ENCODE measurements at regions not wholly inside any gene's neighbourhood (a gene's known extent, or its start where the extent isn't known, plus 50 kb on each side); places are given as distances from the start of the nearest gene placed in this dataset.

DNA sequence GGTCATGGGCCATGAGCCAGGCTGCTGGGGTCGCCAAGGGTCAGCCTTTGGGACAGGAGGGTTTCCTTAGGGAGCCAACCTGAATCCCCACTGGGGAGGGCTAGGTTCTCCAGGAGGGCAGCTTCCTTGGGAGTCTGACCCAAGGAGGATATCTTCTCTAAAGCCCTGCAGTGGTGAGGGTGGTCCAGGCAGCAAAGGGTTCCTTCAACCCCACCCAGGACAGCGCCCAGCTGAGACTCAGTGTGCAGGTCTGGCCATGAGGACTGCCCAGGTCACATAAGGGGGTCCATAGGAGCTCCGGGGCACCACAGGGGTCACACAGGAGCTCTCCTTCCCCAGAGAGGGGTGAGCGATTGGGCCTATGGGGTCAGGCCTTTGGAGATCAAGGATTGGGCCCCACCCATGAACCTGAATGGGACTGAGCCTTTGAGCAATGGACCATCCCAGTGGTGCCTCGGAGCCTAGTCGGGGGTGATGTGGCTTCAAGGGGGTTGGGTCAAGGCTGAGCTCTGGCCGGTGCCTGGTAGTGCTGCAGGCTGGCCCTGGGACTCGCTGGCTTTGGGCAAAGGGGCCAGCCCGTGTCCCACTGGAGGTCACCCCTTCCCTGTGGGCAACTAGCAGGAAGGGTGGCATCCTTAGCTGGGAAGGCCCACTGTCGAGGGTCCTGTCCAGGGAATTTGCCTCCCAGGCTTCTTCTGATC lies 216.5 kb downstream of the SNRPN start:
- TF ChIP-seq POLR2AphosphoS5 (IDR thresholded peaks at IDR 0.05), result no peak
- TF ChIP-seq, protein P1, sequence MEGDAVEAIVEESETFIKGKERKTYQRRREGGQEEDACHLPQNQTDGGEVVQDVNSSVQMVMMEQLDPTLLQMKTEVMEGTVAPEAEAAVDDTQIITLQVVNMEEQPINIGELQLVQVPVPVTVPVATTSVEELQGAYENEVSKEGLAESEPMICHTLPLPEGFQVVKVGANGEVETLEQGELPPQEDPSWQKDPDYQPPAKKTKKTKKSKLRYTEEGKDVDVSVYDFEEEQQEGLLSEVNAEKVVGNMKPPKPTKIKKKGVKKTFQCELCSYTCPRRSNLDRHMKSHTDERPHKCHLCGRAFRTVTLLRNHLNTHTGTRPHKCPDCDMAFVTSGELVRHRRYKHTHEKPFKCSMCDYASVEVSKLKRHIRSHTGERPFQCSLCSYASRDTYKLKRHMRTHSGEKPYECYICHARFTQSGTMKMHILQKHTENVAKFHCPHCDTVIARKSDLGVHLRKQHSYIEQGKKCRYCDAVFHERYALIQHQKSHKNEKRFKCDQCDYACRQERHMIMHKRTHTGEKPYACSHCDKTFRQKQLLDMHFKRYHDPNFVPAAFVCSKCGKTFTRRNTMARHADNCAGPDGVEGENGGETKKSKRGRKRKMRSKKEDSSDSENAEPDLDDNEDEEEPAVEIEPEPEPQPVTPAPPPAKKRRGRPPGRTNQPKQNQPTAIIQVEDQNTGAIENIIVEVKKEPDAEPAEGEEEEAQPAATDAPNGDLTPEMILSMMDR (IDR thresholded peaks at IDR 0.05), result no peak
- no peak for TF ChIP-seq POLR2A (IDR thresholded peaks at IDR 0.05)
- no peak for TF ChIP-seq EP300 (IDR thresholded peaks at IDR 0.05; ENCODE audit: low read depth)
- no peak for DNase-seq
- Histone ChIP-seq H3K27ac (no peak overlapping the region), H3K27me3 (no peaks in the 10 kb centered on the region), H3K4me3 (no peak overlapping the region), H3K36me3 (no peaks in the 10 kb centered on the region), H3K9me3 (peaks cover 16 to 25% of the 10 kb centered on the region in 2 donors), H3K4me1 (no peaks in the 10 kb centered on the region)
- intact Hi-C loops (cut with DNase I; ENCODE audit: low total_unique reads) (no loop called here), in situ Hi-C loops (cut with MboI; ENCODE audit: low pct_ligation_motif_present in 1 of 4, low pct_unique_long_range_greater_than_20kb in 1 of 4, low sequenced_read_pairs in 3 of 4) (no loop called here)
- WGBS, 2 donors (ENCODE audit: low coverage in 1 of 2), result 79% methylated on average over 9 of the region's 10 CpGs; no CpG with 5 or more reads in 1 of the 2 donors

DNA sequence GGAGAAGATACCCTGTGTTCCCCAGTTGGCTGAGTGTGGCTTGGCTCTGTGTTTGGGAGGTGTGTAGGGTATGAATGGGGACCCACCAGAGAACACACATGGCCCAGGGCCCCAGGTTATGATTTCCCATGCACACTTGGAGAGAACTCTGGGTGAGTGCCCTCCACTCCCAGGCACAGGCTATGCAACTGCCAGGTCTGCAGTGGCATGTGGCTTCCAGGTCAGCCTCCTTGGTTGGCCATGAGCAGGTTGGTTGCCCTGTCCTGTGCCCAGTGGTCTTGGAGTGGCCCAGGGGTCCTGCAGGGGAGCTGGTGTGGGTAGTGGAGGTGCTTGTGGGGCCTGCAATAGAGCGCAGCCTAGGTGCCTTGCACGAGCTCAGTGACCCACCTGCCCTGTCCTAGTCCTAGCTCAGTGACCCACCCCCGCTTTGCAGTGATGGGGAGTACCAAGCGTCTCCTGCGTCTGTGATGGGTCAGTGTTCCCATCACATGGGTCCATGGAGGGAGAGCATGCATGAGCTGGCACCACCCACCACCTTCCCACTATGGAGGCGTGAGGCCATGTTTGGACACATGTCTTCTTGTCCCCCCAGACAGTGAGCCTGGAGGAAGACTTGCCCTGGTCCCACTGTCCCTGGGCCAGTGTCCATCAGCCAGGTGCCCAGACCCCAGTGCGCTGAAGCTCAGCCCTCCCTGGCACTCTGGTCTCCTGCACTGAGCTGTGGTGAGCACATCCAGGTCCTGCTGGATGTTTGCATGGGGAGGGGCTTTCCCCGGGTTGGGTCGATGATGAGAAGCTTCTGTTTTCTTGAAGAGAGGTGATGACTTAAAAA lies 217.3 kb downstream of the SNRPN start:
- Histone ChIP-seq H3K9me3 (peaks cover 16 to 25% of the 10 kb centered on the region in 2 donors), H3K36me3 (no peaks in the 10 kb centered on the region), H3K4me1 (no peaks in the 10 kb centered on the region), H3K4me3 (no peak overlapping the region), H3K27me3 (no peaks in the 10 kb centered on the region), H3K27ac (no peak overlapping the region)
- in situ Hi-C loops (cut with MboI; ENCODE audit: low pct_ligation_motif_present in 1 of 4, low pct_unique_long_range_greater_than_20kb in 1 of 4, low sequenced_read_pairs in 3 of 4) (no loop called here), intact Hi-C loops (cut with DNase I; ENCODE audit: low total_unique reads) (no loop called here)
- no peak for TF ChIP-seq POLR2AphosphoS5 (IDR thresholded peaks at IDR 0.05)
- no peak for TF ChIP-seq EP300 (IDR thresholded peaks at IDR 0.05; ENCODE audit: low read depth)
- TF ChIP-seq, protein P1 (IDR thresholded peaks at IDR 0.05), result no peak
- no peak for DNase-seq
- 97% methylated on average over 9 of the region's 9 CpGs; no CpG with 5 or more reads in 1 of the 2 donors for WGBS, 2 donors (ENCODE audit: low coverage in 1 of 2)

DNA sequence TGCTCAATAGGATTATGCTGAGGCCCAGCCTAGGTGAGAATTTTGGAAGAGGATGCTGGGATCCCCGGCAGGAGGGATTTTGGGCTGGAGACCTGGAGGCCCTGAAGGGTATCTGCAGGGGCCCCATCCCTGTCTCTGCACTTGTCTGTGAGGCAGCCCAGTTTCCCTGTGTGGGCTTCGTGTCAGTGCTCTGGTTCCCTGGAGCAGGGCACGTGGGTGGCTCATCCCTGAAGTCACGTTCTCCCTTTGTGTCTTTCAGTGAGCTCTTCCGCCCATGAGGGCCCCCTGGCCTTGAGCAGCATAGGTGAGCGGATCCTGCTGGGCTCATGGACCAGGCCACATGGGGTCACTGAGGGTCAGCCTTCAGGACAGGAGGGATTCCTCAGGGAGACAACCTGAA lies 217.9 kb downstream of the SNRPN start:
- H3K9me3 ChIP-seq, result peaks cover 16 to 25% of the 10 kb centered on the region in 2 donors
- in situ Hi-C loops (cut with MboI; ENCODE audit: low pct_ligation_motif_present in 1 of 4, low pct_unique_long_range_greater_than_20kb in 1 of 4, low sequenced_read_pairs in 3 of 4), result no loop called here
- WGBS, 2 donors (ENCODE audit: low coverage in 1 of 2), result 76% methylated on average over 6 of the region's 6 CpGs; no CpG with 5 or more reads in 1 of the 2 donors

More for the DNA sequence above, 217.9 kb downstream of the SNRPN start:
- Histone ChIP-seq H3K4me3 (no peak overlapping the region), H3K36me3 (no peaks in the 10 kb centered on the region), H3K4me1 (no peaks in the 10 kb centered on the region), H3K27ac (no peak overlapping the region), H3K27me3 (no peaks in the 10 kb centered on the region)
- no peak for DNase-seq
- intact Hi-C loops (cut with DNase I; ENCODE audit: low total_unique reads), result no loop called here
- TF ChIP-seq EP300 (IDR thresholded peaks at IDR 0.05; ENCODE audit: low read depth) (no peak), POLR2AphosphoS5 (IDR thresholded peaks at IDR 0.05) (no peak), POLR2A (IDR thresholded peaks at IDR 0.05) (no peak)
- TF ChIP-seq, protein P1 (IDR thresholded peaks at IDR 0.05), result no peak

All from transverse colon (tissue), 4 donors.